Progenitor cell of endocrine pancreas (in vitro differentiated cells): ENCODE measurements at regions not wholly inside any gene's neighbourhood (a gene's known extent, or its start where the extent isn't known, plus 50 kb on each side); places are given as distances from the start of the nearest gene placed in this dataset.
A peak's percentile ranks its signal among the peaks of the same experiment; 100 is the strongest.

Experiments used
- DNase-seq: peaks from one replicate; pipeline ENCODE4 v3.0.0; 2021; ENCODE audit warnings: low spot score; ENCODE audit not compliant: unreplicated experiment
- H3K27ac Mint-ChIP-seq: 2 replicates; pipeline ENCODE4 v1.8.0; 2021; ENCODE audit warnings: mild to moderate bottlenecking, moderate library complexity, mixed read lengths
- H3K27me3 Mint-ChIP-seq: 2 replicates; pipeline ENCODE4 v1.8.0; 2021; ENCODE audit warnings: mixed read lengths
- H3K36me3 Mint-ChIP-seq: 2 replicates; pipeline ENCODE4 v1.8.0; 2022; ENCODE audit warnings: mixed read lengths; ENCODE audit not compliant: insufficient read depth
- H3K4me1 Mint-ChIP-seq: 2 replicates; pipeline ENCODE4 v1.8.0; 2021; ENCODE audit warnings: low read depth, mixed read lengths
- H3K4me3 Mint-ChIP-seq: 2 replicates; pipeline ENCODE4 v1.8.0; 2021; ENCODE audit warnings: low read depth, mild to moderate bottlenecking, moderate library complexity, mixed read lengths
- H3K9me3 Mint-ChIP-seq: 2 replicates; pipeline ENCODE4 v1.8.0; 2021; ENCODE audit warnings: low read depth, mixed read lengths
- TF ChIP-seq, protein P1 (sequence below): fragments of 200-600 bp; sonication (generic); IDR thresholded peaks from one replicate; pipeline ENCODE4 v1.5.0; 2021; ENCODE audit warnings: antibody characterized with exemption, mild to moderate bottlenecking; ENCODE audit not compliant: unreplicated experiment

DNA sequence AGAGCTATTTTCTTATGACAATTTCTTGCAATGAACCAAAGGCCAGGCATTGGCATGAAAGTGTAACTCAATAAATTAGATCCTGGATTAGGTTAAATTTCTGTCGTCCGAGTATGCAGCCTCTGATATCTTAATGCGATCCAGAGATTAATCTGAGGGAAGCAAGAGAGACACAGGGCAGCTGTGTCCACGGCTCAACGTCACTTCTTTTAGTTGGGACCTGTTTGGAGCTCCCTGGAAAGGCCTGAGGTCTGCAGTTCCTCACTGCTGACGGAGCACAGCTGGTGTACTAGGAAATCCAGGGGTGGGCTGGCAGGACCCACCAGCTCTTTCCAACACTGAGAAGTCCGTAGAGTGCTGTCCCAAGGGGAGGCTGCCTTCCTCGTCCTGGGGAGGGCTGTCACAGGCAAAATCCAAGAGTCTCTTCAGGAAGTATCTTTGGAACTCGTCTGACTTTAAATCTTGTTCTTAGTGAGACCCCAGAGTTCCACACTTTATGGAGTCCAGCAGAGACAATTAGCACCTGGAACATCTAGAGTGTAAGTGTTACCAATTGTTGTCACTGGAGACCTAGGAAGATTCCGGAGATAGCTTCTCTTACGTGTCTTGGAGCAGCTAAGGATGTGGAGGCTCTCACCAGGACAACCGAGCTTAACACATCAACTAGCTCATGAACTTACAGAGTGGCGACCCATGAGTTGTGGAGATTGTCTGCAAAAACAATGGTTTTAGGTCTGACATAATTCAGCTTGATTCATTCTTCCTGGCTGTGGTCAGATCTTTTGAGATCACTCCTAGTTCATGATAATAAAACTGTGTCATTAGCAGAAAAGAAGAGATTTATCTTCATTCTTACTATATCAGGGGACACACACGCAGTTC, 173.7 kb downstream of the ACKR3 start:
- H3K4me1 Mint-ChIP-seq, result peaks cover 38% of the 10 kb centered on the region
- H3K27ac Mint-ChIP-seq, result no peak overlapping the region
- TF ChIP-seq, protein P1, sequence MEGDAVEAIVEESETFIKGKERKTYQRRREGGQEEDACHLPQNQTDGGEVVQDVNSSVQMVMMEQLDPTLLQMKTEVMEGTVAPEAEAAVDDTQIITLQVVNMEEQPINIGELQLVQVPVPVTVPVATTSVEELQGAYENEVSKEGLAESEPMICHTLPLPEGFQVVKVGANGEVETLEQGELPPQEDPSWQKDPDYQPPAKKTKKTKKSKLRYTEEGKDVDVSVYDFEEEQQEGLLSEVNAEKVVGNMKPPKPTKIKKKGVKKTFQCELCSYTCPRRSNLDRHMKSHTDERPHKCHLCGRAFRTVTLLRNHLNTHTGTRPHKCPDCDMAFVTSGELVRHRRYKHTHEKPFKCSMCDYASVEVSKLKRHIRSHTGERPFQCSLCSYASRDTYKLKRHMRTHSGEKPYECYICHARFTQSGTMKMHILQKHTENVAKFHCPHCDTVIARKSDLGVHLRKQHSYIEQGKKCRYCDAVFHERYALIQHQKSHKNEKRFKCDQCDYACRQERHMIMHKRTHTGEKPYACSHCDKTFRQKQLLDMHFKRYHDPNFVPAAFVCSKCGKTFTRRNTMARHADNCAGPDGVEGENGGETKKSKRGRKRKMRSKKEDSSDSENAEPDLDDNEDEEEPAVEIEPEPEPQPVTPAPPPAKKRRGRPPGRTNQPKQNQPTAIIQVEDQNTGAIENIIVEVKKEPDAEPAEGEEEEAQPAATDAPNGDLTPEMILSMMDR, result no peak
- H3K27me3 Mint-ChIP-seq, result peaks cover 22% of the 10 kb centered on the region
- H3K36me3 Mint-ChIP-seq, result no peaks in the 10 kb centered on the region
- no peak overlapping the region for H3K4me3 Mint-ChIP-seq
- no peak for DNase-seq
- no peaks in the 10 kb centered on the region for H3K9me3 Mint-ChIP-seq

DNA sequence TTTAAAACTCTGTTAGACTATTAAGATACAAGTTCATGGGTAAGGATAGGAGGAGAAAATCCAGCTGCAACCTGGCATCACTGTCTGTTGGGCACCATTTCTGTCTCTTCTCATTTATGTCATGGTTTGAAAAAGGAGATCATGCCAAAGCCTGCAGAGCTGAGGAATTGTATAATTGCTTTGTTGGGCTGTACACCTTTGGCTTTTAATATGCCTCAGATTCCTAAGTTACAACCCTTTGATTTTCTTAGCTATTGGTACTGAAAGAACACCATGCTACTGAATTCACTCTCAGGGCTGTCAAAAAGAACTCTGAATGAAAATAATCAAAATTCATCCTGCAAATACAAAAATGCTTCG, 174.3 kb downstream of the ACKR3 start:
- Mint-ChIP-seq H3K4me1 (peaks cover 43% of the 10 kb centered on the region), H3K4me3 (no peak overlapping the region), H3K27me3 (peaks cover 22% of the 10 kb centered on the region), H3K36me3 (no peaks in the 10 kb centered on the region), H3K9me3 (no peaks in the 10 kb centered on the region), H3K27ac (no peak overlapping the region)
- TF ChIP-seq, protein P1, result no peak
- no peak for DNase-seq

DNA sequence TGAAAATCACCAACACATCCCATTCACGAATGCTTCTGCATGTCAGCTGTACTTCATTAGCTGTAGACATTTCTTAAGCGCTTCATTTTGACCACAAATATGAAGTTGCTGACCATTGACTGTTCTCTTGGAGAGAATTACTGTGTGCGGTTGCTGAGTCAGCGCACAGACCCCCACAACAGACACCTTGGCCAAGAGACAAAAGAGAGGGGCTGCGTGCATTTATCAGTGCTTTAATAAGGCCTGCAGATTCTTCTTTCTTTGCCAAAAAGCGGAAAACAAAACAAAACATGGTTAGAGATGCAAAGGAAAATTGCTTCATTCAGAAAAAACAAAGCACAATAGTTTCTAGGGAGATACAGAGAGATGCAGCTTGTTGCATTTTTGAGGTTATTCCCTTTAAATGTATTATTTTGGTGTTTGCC, 174.7 kb downstream of the ACKR3 start:
- H3K9me3 Mint-ChIP-seq, result no peaks in the 10 kb centered on the region
- H3K27me3 Mint-ChIP-seq, result peaks cover 23% of the 10 kb centered on the region
- peaks cover 47% of the 10 kb centered on the region for H3K4me1 Mint-ChIP-seq
- TF ChIP-seq, protein P1, result no peak
- no peak overlapping the region for H3K4me3 Mint-ChIP-seq
- peak overlapping the region; percentile 12 for H3K27ac Mint-ChIP-seq
- H3K36me3 Mint-ChIP-seq, result no peaks in the 10 kb centered on the region
- no peak for DNase-seq

DNA sequence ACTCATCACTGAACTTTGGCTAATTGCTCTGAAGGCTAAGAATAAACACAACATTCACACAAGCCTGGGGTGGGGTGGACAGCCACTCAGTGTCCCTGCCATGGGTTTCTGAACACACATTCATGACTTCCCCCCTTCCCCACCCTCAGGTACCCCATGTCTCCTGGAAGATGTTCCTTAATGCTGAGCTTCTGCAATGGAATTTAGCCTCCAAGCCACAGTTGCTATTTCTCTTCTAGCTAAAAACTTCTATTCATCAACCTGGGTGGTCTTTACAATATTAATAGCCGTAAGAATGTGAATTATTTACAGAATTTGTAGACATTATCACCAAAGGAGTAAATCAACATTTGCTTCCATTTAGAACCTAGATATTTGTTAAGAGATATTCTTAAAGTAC, 175.1 kb downstream of the ACKR3 start:
- H3K36me3 Mint-ChIP-seq, result no peaks in the 10 kb centered on the region
- H3K4me3 Mint-ChIP-seq, result no peak overlapping the region
- TF ChIP-seq, protein P1, result no peak
- H3K27me3 Mint-ChIP-seq, result peaks cover 27% of the 10 kb centered on the region
- DNase-seq, result no peak
- H3K27ac Mint-ChIP-seq, result peak overlapping the region; percentile 12
- no peaks in the 10 kb centered on the region for H3K9me3 Mint-ChIP-seq
- H3K4me1 Mint-ChIP-seq, result peaks cover 51% of the 10 kb centered on the region

DNA sequence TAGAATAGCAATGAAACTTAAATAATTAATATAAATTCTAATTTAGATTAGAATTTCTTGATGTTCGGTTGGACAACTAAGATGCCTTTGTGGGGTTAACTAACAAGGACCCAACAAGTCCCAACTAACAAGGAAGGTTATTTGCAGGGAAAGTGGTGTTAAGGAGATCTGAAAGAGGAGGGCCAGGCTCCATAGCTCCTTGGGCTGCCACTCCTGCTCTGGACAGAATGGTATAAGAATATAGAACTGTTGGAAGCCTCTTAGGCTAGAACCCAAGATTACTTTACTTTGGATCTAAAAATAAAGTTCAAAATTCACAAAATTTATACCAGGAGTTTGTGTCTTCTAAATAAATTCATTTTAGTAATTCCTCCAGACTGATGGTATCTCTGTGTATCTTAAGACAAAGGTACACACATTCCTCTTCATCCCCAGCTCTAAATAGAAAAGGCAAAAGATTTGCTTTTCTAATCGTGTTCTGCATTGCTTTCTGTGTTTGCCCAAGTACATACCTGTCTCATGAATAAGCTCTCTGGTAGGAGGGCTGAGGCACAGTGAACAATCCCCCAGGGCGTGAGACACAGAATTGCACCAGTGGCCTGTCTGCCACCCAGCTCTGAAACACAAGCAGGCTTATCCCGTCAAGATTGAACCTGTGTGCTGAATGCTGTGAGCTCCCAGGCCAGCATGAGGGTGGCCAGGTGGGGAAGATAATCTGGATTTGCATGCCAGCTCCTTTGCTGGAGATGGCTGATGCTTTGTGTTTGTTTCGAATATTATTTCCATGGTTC, 176.0 kb downstream of the ACKR3 start:
- TF ChIP-seq, protein P1, result no peak
- DNase-seq, result peak; percentile 24
- Mint-ChIP-seq H3K27me3 (peaks cover 26% of the 10 kb centered on the region), H3K9me3 (no peaks in the 10 kb centered on the region), H3K4me1 (peaks cover 53% of the 10 kb centered on the region), H3K36me3 (no peaks in the 10 kb centered on the region), H3K4me3 (no peak overlapping the region), H3K27ac (peak overlapping the region; percentile 63)
